SK-N-SH treated with all-trans-retinoic acid at 6 μM for 48 hours (cell line): ENCODE measurements at regions not wholly inside any gene's neighbourhood (a gene's known extent, or its start where the extent isn't known, plus 50 kb on each side); places are given as distances from the start of the nearest gene placed in this dataset.

ENCODE experiments used
- BACH2 ChIP-seq: fragments of 250-450 bp; sonication (Bioruptor Pico); IDR thresholded peaks from 2 replicates; pipeline ENCODE4 v1.9.0; 2021; ENCODE audit warnings: mild to moderate bottlenecking, borderline replicate concordance
- GLIS3 ChIP-seq: fragments of 250-450 bp; sonication (Bioruptor Pico); IDR thresholded peaks from 2 replicates; pipeline ENCODE4 v1.5.0; 2020; ENCODE audit warnings: mild to moderate bottlenecking, moderate library complexity
- ISL1 ChIP-seq: fragments of 250-450 bp; sonication (Bioruptor Pico); IDR thresholded peaks from 2 replicates; pipeline ENCODE4 v2.1.2; 2022; ENCODE audit warnings: mild to moderate bottlenecking, moderate library complexity
- RARB ChIP-seq: fragments of 250-450 bp; sonication (Bioruptor Pico); IDR thresholded peaks from 2 replicates; pipeline ENCODE4 v1.8.0; 2021; ENCODE audit warnings: mild to moderate bottlenecking, moderate library complexity
- SNAI2 ChIP-seq: fragments of 250-450 bp; sonication (Bioruptor Pico); IDR thresholded peaks from 2 replicates; pipeline ENCODE4 v1.5.0; 2020; ENCODE audit warnings: mild to moderate bottlenecking, moderate library complexity
- ZFP3 ChIP-seq: fragments of 250-450 bp; sonication (Bioruptor Pico); IDR thresholded peaks from 2 replicates; pipeline ENCODE4 v1.5.0; 2020; ENCODE audit warnings: mild to moderate bottlenecking, moderate library complexity
- ZNF70 ChIP-seq: fragments of 450-650 bp; formaldehyde crosslinking; IDR thresholded peaks from 2 replicates; pipeline ENCODE4 v1.5.0; 2020; ENCODE audit warnings: mild to moderate bottlenecking, moderate library complexity
- TF ChIP-seq, protein P1 (sequence below): fragments of 250-450 bp; sonication (Bioruptor Pico); IDR thresholded peaks from 2 replicates; pipeline ENCODE4 v1.8.0; 2020; ENCODE audit warnings: mild to moderate bottlenecking, moderate library complexity, borderline replicate concordance
- TF ChIP-seq, protein P2 (sequence below): fragments of 250-450 bp; sonication (Bioruptor Pico); IDR thresholded peaks from 2 replicates; pipeline ENCODE4 v1.5.1; 2021; ENCODE audit warnings: mild to moderate bottlenecking, moderate library complexity

DNA sequence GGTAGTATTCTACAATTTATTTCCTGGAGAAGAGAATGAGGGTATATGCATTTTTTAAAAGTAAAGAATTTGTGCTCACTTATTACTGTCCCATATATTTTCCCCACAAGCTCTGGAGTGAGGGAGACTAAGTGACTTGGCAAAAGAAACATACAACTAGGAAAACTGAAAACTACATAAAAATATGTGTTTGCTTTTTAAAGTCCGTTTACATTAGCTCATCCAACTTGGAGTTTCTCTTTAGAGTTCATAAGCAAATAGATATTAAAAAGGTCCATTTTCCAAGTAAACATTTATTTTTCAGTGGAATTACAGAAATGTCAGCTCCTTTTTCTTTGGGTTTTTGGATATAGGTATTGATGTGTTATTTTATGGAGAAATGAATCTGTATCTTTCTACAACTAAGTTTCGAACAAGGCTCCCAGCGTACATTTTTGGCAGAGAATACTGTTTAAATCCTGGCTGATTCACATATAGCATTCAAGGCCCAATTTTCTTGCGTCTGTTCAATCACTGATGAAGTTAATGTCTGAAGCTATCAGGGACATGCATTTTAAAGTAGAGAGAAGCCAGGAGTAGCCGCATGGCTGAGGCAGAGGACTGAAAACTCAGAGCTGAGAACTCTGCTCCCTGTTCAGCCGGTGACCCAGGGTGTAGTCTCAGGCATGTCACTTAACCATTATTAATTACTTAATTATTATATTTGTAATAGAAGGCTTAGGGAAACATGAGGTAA, 729.4 kb downstream of the EFNB2 start:
- TF ChIP-seq ZNF70 (CRISPR knock-in tag) (no peak), RARB (no peak), GLIS3 (CRISPR knock-in tag) (no peak), BACH2 (CRISPR knock-in tag) (no peak), ZFP3 (CRISPR knock-in tag) (no peak), ISL1 (CRISPR knock-in tag) (no peak), SNAI2 (no peak)
- TF ChIP-seq, protein P1, sequence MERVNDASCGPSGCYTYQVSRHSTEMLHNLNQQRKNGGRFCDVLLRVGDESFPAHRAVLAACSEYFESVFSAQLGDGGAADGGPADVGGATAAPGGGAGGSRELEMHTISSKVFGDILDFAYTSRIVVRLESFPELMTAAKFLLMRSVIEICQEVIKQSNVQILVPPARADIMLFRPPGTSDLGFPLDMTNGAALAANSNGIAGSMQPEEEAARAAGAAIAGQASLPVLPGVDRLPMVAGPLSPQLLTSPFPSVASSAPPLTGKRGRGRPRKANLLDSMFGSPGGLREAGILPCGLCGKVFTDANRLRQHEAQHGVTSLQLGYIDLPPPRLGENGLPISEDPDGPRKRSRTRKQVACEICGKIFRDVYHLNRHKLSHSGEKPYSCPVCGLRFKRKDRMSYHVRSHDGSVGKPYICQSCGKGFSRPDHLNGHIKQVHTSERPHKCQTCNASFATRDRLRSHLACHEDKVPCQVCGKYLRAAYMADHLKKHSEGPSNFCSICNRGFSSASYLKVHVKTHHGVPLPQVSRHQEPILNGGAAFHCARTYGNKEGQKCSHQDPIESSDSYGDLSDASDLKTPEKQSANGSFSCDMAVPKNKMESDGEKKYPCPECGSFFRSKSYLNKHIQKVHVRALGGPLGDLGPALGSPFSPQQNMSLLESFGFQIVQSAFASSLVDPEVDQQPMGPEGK: no peak
- TF ChIP-seq, protein P2, sequence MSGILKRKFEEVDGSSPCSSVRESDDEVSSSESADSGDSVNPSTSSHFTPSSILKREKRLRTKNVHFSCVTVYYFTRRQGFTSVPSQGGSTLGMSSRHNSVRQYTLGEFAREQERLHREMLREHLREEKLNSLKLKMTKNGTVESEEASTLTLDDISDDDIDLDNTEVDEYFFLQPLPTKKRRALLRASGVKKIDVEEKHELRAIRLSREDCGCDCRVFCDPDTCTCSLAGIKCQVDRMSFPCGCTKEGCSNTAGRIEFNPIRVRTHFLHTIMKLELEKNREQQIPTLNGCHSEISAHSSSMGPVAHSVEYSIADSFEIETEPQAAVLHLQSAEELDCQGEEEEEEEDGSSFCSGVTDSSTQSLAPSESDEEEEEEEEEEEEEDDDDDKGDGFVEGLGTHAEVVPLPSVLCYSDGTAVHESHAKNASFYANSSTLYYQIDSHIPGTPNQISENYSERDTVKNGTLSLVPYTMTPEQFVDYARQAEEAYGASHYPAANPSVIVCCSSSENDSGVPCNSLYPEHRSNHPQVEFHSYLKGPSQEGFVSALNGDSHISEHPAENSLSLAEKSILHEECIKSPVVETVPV: no peak
